OCI-M1 (cell line): ENCODE measurements at regions not wholly inside any gene's neighbourhood (a gene's known extent, or its start where the extent isn't known, plus 50 kb on each side); places are given as distances from the start of the nearest gene placed in this dataset.

Experiments used
- DNase-seq: peaks from one replicate; lab custom pipeline; 2025; lab: John Stamatoyannopoulos, UW

GRCh38 chr13:37409756-37410155, 188.8 kb downstream of the POSTN start:
- no peak for DNase-seq

DNA sequence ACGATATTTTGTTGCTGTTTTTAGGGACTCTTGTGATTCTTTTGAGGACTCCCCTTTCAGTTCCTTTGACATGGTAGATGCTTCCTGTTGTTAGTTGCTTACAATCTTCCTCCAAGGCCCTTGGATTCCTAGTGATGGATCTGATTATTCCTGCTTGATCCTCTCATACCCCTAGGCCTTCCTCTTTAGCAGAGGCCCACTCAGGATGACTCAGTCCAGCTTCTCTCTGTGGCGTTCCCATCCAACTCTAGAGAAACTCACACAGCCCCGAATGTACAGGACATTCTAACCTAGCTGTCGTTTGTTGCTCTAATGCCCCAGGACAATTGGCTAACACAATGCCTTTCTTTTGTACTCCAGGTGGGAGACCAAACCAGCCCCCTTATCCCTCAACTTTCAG, 191.4 kb downstream of the POSTN start:
- no peak for DNase-seq

DNA sequence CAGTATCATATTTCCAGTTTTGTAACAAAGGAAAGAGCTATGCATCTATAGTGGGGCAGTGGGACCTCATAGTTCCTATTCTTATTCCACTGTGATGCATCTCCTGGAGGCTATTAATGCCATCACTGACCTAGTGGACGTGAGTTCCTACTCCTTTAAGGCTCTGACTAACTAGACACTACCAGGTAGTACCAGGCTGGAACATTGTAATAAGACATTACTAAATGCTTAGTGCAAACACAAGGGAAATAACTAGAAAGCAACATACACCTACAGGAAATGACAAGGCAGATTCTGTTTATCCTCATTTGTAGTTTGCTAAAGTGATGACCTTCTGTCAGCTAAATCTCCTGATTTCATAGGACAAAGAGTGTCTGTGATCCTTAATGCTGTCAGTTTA, 192.5 kb downstream of the POSTN start:
- no peak for DNase-seq

DNA sequence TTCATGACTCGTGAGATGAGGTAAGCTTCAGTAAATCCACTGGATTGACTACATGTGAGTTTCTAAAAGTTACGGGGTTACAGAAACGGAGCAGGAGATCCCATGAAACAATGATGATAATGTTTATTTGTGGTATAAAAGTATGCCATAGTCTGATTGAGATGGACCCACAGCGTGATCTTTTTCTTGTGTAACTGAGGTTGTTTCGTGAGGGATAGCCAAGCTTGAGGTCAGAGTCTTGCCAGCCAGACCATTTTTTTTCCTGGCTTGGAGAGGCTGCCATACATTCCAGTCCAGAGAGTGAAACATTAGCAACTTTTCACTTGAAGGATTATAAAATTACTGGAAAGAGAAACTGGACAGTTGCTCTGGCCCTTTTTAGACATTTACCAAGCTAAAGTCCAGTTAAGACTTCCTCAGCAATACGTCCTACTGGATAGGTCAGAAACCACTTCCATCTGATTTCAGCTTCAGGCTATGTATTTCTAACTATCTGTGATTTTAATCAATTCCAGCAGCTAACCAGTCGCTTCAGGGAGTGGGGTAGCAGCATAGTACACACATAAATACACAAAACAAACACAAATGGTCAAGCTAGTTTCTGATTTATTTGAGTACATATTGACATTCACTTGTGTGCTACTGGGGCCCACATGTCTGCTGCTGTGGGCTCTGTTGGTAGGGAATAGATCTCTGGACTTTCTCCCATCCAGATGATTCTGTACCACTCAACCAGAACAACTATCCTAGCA, 194.6 kb downstream of the POSTN start:
- DNase-seq, result no peak

- DNase-seq, result no peak
These were observed 196.8 kb downstream of the POSTN start for GRCh38 chr13:37401721-37402120.

DNA sequence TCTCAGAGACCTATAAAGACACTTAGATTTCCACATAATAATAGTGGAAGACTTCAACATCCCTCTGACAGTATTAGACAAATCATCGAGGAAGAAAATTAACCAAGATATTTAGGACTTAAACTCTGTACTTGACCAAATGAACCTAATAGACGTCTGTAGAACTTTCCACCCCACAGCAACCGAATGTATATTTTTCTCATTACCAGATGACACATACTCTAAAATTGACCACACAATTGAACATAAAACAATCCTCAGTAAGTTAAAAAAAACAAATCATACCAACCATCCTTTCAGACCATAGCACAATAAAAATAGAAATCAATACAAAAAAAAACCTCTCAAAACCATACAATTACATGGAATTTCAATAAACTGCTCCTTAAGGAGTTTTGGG, 201.0 kb downstream of the POSTN start:
- DNase-seq, result no peak

GRCh38 chr13:37395544-37395943, 203.0 kb downstream of the POSTN start:
- DNase-seq, result no peak

- DNase-seq, result no peak
These were observed 206.2 kb downstream of the POSTN start for GRCh38 chr13:37392389-37392788.

- DNase-seq, result no peak
These were observed 207.8 kb downstream of the POSTN start for GRCh38 chr13:37390735-37391134.

DNA sequence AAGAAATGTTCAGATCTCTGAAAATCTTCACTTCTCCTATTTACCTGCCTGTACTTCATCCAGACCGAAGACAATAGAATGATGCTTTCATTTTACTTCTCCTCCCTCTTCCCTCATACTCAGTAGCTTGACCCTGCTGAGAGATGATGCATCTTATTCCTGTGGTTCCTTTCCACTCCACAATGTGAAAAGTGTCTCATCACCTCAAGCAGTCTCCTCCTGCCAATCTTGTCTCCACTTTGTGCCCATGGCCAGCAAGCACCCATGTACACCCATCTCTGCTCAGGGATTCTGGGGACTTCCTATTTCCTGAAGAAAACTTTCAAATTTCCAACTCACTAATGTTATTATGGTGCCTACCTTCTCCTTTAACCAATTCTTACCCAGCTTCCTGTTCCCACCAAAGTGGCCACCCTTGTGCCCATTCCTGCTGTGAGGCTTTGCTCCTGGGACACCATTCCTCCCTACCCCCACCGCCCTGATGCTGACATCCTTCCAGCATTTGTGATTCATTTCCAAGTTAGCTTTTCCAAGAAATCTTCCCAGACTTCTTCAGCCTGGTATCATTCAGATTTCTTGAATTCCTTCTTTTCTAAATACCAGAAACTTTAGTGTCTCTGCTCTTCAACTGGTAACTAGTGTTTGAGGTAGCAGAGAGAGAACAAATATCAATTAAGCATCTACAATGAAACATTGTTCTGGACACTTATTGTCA, 212.5 kb downstream of the POSTN start:
- DNase-seq, result no peak

DNA sequence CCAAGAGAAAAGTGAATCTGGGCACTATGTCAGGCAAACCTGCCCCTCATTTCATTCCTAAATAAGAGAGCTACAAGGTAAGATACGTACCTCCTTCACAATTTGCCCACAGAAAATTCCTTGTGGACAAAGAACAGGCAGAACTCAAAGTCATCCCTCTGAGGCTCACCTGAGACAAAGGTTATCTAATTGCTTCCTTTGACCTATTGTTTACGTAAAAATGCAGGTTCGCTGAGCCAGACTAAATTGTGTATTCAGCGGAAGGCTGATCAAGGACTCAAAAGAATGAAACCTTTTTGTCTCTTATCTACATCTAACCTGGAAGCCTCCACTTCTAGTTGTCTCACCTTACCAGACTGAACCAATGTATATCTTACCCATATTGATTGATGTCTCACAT, 213.3 kb downstream of the POSTN start:
- no peak for DNase-seq

GRCh38 chr13:37383856-37384370, 214.7 kb downstream of the POSTN start:
- DNase-seq, result no peak

GRCh38 chr13:37383046-37383445, 215.5 kb downstream of the POSTN start:
- peak; percentile 18 for DNase-seq

GRCh38 chr13:37382146-37382545, 216.4 kb downstream of the POSTN start:
- DNase-seq, result no peak

GRCh38 chr13:37381502-37381901, 217.1 kb downstream of the POSTN start:
- no peak for DNase-seq

DNA sequence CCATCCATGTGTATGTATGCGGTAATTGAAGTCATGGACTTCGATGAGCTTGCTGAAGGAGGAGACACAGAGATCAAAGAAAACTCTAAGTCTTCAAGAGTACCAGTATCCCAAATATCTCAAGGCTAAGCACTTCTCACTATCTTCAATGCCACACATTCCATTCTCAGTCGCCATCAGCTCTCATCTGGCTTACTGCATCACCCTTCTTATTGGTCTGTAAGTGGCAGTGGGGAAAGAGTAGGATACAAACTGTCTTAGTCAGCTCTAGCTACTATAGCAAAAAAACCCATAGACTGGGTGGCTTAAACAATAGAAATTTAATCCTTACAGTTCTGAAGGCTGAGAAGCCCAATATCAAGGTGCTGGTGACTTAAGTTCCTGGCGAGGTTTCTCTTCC, 218.7 kb downstream of the POSTN start:
- no peak for DNase-seq

DNA sequence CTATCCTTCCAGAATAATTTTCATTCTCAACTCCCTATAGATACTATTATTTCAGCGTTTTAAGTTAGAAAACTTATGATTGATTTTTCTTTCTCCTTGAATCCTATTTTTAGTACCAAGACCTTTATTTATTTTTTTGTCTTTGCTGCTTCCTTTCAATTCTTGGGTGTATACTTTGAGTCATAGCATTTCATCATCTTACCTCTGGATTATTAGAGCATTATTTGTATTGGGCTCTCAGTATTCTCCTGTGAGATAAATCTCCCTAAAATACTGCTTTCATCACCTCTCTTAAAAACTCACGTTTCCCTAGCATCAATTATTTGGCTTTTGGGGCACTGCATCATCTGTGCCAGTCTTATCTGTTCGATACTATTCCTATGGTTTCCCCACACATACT, 222.8 kb downstream of the POSTN start:
- DNase-seq, result no peak

DNA sequence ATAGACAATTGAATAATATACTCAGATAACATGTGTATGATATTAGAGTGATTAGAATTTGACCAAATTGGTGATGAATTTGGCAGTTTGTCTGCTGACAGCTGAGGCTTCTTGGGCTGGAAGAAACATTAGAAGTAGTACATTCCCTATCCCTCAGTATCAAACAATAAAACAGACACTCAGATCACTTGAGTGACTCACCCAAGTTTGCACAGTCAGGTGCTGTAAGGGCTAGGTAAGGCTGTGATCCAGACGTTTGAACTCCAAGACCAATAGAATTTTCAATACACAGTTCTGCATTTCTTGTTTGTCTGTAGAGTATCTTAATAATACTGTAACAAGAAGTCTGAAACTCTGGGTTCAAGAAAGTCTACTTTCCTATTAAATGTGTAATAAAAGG, 223.5 kb downstream of the POSTN start:
- no peak for DNase-seq

- DNase-seq, result no peak
These were observed 229.0 kb downstream of the POSTN start for GRCh38 chr13:37369616-37370015.

DNA sequence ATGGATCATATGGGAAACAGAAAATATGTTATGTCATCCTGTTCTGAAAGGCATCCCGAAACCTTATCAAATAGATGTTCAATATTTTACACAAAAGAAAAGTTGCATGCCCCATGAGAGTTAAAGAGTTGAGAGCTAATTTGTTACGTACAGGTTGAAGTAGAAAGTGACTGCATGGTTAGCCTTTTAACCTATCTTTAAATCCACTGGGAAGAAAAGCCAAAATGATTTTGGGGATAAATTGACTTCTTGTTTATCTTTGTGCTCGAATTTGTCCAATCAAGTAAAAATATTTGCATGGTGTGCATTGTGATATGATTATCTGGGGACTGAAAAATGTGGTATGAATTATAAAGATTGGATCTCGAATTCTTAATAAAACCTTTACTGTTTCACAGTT, 230.1 kb downstream of the POSTN start:
- no peak for DNase-seq

DNA sequence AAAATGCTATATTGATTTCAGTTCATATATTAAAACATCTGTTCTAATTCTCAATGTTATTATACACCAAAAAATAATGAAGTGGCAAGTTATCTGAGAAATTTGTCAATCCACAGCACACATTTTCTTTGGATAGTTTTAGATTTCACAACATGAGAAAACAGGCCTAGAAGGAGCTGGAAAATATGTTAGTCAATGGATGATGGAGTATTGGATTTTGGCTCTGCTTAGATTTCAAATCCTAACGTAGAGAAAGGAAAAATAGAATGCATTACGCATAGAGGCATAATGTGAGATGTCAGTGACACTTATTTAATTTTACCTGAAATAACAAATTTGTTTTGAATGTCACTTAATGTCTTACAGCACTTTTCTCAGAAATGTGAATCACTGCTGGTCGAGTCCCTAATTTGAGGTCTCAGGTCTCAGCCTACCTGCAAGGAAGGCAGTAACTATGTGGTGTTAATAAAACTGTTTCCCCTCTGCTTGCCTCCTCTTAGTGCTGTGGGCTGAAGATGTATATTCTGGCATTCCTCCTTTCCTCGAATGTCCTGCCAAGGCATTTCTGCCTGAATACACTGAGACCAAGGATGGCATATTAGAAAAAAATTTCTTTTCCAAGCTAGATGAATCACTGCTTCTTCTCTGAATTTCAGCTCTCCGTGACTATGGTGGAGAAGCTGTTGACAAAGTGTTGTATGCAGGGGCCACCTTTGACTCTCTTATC, 232.4 kb downstream of the POSTN start:
- no peak for DNase-seq

DNA sequence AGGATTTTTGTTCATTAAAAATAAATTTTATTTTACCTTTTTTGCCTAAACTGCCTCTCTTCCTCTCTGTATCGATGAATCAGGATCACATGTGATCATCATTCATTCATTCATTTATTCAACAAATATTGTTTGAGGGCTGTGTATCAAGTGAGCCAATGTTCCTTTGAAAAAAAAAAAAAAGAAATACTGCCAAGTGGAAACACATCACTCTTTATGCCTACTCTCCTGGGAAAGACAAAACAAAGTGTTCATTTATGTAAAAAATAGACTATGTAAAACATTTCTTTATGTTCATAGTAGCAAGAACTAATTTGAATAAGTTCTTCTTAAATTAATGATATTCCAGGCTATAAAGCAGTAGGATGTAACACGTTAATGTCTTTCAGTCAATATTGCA, 233.1 kb downstream of the POSTN start:
- DNase-seq, result no peak

DNA sequence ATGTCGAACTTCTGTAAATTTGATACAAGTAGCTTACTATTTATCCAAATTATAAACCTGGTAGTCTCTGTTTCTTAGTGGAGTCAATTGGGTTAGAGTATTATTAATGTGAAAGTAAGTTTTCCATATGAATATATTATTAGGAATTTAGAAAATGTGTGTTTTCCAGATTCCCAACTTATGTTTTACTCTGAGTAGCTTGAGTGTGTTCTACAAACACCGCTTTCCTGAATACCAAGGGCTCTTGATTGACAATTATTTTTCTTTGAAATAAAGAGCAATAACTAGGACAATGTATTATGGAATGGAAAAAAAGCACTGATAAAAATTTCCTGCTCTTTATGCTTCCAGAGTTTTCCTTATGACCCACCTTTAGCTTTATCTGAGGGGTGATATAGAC, 233.6 kb downstream of the POSTN start:
- no peak for DNase-seq
